ENCODE measurements at regions not wholly inside any gene's neighbourhood (a gene's known extent, or its start where the extent isn't known, plus 50 kb on each side); places are given as distances from the start of the nearest gene placed in this dataset.

GRCh38 chr16:7182510-7183109 is 150.0 kb upstream of the RBFOX1 start:
- ATAC-seq (ENCODE audit: low read depth), result no peak
- H2AK9ac ChIP-seq (replicated peaks; ENCODE audit: low read depth, low read length, poor library complexity), result no peak overlapping the region
- intact Hi-C loops (cut with micrococcal nuclease) (no loop called here), dilution Hi-C loops (cut with HindIII; ENCODE audit: low sequenced_read_pairs, unreplicated experiment) (no loop called here), in situ Hi-C loops (cut with MboI; ENCODE audit: low sequenced_read_pairs) (no loop called here)
- no peak overlapping the region for H3K9ac ChIP-seq (ENCODE audit: low read depth, low read length)
- H3K9me1 ChIP-seq (ENCODE audit: insufficient read depth, low read length), result no peaks in the 10 kb centered on the region
- no peak overlapping the region for H3K4ac ChIP-seq (ENCODE audit: low read depth, low read length)
- no peak for TF ChIP-seq NFE2L2 (IDR thresholded peaks at IDR 0.05; ENCODE audit: low read depth, low read length)
- TF ChIP-seq RAD21 (IDR thresholded peaks at IDR 0.05; ENCODE audit: low read length), result no peak
- TF ChIP-seq MXI1 (IDR thresholded peaks at IDR 0.05; ENCODE audit: borderline replicate concordance, low read depth, low read length), result no peak
- TF ChIP-seq USF2 (IDR thresholded peaks at IDR 0.05; ENCODE audit: low read depth, low read length), result no peak
- TF ChIP-seq CEBPB (IDR thresholded peaks at IDR 0.05; ENCODE audit: low read depth, low read length), result no peak
- TF ChIP-seq, protein P1, sequence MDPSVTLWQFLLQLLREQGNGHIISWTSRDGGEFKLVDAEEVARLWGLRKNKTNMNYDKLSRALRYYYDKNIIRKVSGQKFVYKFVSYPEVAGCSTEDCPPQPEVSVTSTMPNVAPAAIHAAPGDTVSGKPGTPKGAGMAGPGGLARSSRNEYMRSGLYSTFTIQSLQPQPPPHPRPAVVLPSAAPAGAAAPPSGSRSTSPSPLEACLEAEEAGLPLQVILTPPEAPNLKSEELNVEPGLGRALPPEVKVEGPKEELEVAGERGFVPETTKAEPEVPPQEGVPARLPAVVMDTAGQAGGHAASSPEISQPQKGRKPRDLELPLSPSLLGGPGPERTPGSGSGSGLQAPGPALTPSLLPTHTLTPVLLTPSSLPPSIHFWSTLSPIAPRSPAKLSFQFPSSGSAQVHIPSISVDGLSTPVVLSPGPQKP (IDR thresholded peaks at IDR 0.05; ENCODE audit: borderline replicate concordance, low read depth, low read length), result no peak
- TF ChIP-seq POLR2A (IDR thresholded peaks at IDR 0.05; ENCODE audit: low read depth, low read length), result no peak
- TF ChIP-seq FOS (IDR thresholded peaks at IDR 0.05; ENCODE audit: low read depth, low read length), result no peak
- TF ChIP-seq RCOR1 (IDR thresholded peaks at IDR 0.05; ENCODE audit: insufficient replicate concordance, low read length), result no peak
- no peak for TF ChIP-seq RFX5 (IDR thresholded peaks at IDR 0.05; ENCODE audit: low read depth, low read length)
- no peak for TF ChIP-seq CHD1 (IDR thresholded peaks at IDR 0.05; ENCODE audit: low read depth, low read length)
- TF ChIP-seq MAFK (IDR thresholded peaks at IDR 0.05; ENCODE audit: low read depth, low read length), result no peak
- TF ChIP-seq SMC3 (IDR thresholded peaks at IDR 0.05; ENCODE audit: low read depth, low read length), result no peak
- TF ChIP-seq BHLHE40 (IDR thresholded peaks at IDR 0.05; ENCODE audit: low read depth, low read length), result no peak
- no peak for TF ChIP-seq MAZ (IDR thresholded peaks at IDR 0.05; ENCODE audit: borderline replicate concordance, low read depth, low read length)
- H3K23ac ChIP-seq (ENCODE audit: low read depth, low read length), result no peak overlapping the region
- WGBS, 2 experiments (ENCODE audit: extremely low coverage in 2 of 2, insufficient read length in 1 of 2), result no CpG with 5 or more reads among the region's 3 CpGs
- H2BK15ac ChIP-seq (ENCODE audit: low read depth, low read length), result no peak overlapping the region
- POLR2A ChIA-PET (ENCODE audit: unreplicated experiment), result no interaction called here
- no peak overlapping the region for H2BK5ac ChIP-seq (ENCODE audit: low read depth, low read length, poor library complexity, severe bottlenecking)
- no peak overlapping the region for H3K14ac ChIP-seq (replicated peaks; ENCODE audit: low read depth, low read length)
- H3K36me3 ChIP-seq (ENCODE audit: control insufficient read depth, insufficient read depth, low read length), result no peaks in the 10 kb centered on the region
- no peak overlapping the region for H4K5ac ChIP-seq (ENCODE audit: low read depth, low read length)
- H2BK120ac ChIP-seq (ENCODE audit: low read depth, low read length), result no peak overlapping the region
- no peaks in the 10 kb centered on the region for H3K27me3 ChIP-seq (ENCODE audit: control insufficient read depth, insufficient read depth, low read length)
- H4K91ac ChIP-seq (ENCODE audit: insufficient read depth, low read depth, low read length), result no peak overlapping the region
- no peaks in the 10 kb centered on the region for H4K20me1 ChIP-seq (ENCODE audit: insufficient read depth, low read length)
- H3K27ac ChIP-seq (ENCODE audit: insufficient read depth, low read length), result no peak overlapping the region
- no peak overlapping the region for H3K56ac ChIP-seq (ENCODE audit: extremely low read depth, insufficient read depth, low read length)
- H2AFZ ChIP-seq (replicated peaks; ENCODE audit: low read length, poor library complexity), result no peak overlapping the region
- no peak overlapping the region for H2AK5ac ChIP-seq (ENCODE audit: low read depth, low read length)
- no peak for DNase-seq
- no peak overlapping the region for H3K4me2 ChIP-seq (ENCODE audit: low read depth, low read length)
- no peaks in the 10 kb centered on the region for H3K79me1 ChIP-seq (ENCODE audit: low read depth in 1 of 2, low read length in 2 of 2)
- CTCF ChIA-PET, result interaction anchor here (0.7 kb wide), 1 partner anchor 900 kb away, joined by 3 read pairs; no protein-coding TSS in a partner anchor
- H4K8ac ChIP-seq (ENCODE audit: low read depth in 2 of 2, low read length in 2 of 2), result no peak overlapping the region
- no peaks in the 10 kb centered on the region for H3K4me1 ChIP-seq (ENCODE audit: control insufficient read depth, insufficient read depth, low read length)
- no peak overlapping the region for H3K4me3 ChIP-seq (ENCODE audit: insufficient read depth, low read depth, low read length)
- H3K9me3 ChIP-seq (ENCODE audit: control insufficient read depth, insufficient read depth, low read length), result 0 out of 2 replicates have a peak, but pooled peaks cover 2% of the 10 kb centered on the region
- H3K18ac ChIP-seq (ENCODE audit: low read depth, low read length), result no peak overlapping the region
- no peak overlapping the region for H2BK20ac ChIP-seq (ENCODE audit: low read depth, low read length)
- BruUV-seq (replicated peaks), result no TSS peak
